WTC11 (cell line): ENCODE measurements at regions not wholly inside any gene's neighbourhood (a gene's known extent, or its start where the extent isn't known, plus 50 kb on each side); places are given as distances from the start of the nearest gene placed in this dataset.

Experiments used
- ATAC-seq: fragments of 200-7000 bp; cut with Tn5 transposase; 2 replicates; pipeline ENCODE4 v1.10.0; 2021; ENCODE audit warnings: mild to moderate bottlenecking, moderate library complexity
- CTCF ChIA-PET: fragments of 300-600 bp; sonication (Branson Sonifier 250); formaldehyde crosslinking; loops from one replicate; lab custom pipeline; 2021; ENCODE audit warnings: antibody characterized with exemption; lab: Charles Lee
- POLR2A ChIA-PET: fragments of 350-600 bp; sonication (Branson Sonifier 250); formaldehyde crosslinking; loops from one replicate; lab custom pipeline; 2021; ENCODE audit warnings: antibody characterized with exemption; lab: Charles Lee
- DNase-seq: peaks from one replicate; pipeline ENCODE4 v3.0.0; 2021; ENCODE audit warnings: low spot score
- H3K27ac Mint-ChIP-seq: 2 replicates; pipeline ENCODE4 v1.8.0; 2021; ENCODE audit warnings: mixed read lengths
- H3K27me3 Mint-ChIP-seq: 2 replicates; pipeline ENCODE4 v1.8.0; 2021; ENCODE audit warnings: low read depth, mild to moderate bottlenecking, moderate library complexity, mixed read lengths
- H3K36me3 Mint-ChIP-seq: 2 replicates; pipeline ENCODE4 v1.8.0; 2021; ENCODE audit warnings: mixed read lengths
- H3K4me1 Mint-ChIP-seq: 2 replicates; pipeline ENCODE4 v1.8.0; 2022; ENCODE audit warnings: mixed read lengths
- H3K4me3 Mint-ChIP-seq: 2 replicates; pipeline ENCODE4 v1.8.0; 2021; ENCODE audit warnings: mild to moderate bottlenecking, moderate library complexity, mixed read lengths
- H3K9me3 Mint-ChIP-seq: 2 replicates; pipeline ENCODE4 v1.8.0; 2021; ENCODE audit warnings: mixed read lengths
- ATF3 ChIP-seq: sonication (generic); formaldehyde crosslinking; conservative IDR thresholded peaks from 2 replicates; pipeline ENCODE4 v1.8.1; 2022; ENCODE audit warnings: mild to moderate bottlenecking, missing genetic modification reagents
- CREB1 ChIP-seq: sonication (generic); formaldehyde crosslinking; IDR thresholded peaks from 2 replicates; pipeline ENCODE4 v1.8.0; 2023; ENCODE audit warnings: mild to moderate bottlenecking, missing genetic modification reagents
- E2F5 ChIP-seq: sonication (generic); formaldehyde crosslinking; IDR thresholded peaks from 2 replicates; pipeline ENCODE4 v1.8.1; 2022; ENCODE audit warnings: mild to moderate bottlenecking, moderate library complexity, missing genetic modification reagents
- ELF4 ChIP-seq: sonication (generic); formaldehyde crosslinking; IDR thresholded peaks from 2 replicates; pipeline ENCODE4 v1.8.1; 2022; ENCODE audit warnings: low read depth, mild to moderate bottlenecking, moderate library complexity, missing genetic modification reagents
- ESRRA ChIP-seq: sonication (generic); formaldehyde crosslinking; IDR thresholded peaks from 2 replicates; pipeline ENCODE4 v1.8.1; 2022; ENCODE audit warnings: mild to moderate bottlenecking, missing genetic modification reagents, borderline replicate concordance
- JAZF1 ChIP-seq: fragments of 250-450 bp; sonication (Bioruptor Pico); IDR thresholded peaks from 2 replicates; pipeline ENCODE4 v1.9.0; 2021; ENCODE audit warnings: moderate library complexity, mild to moderate bottlenecking, inconsistent platforms
- KAT7 ChIP-seq: sonication (generic); formaldehyde crosslinking; IDR thresholded peaks from 2 replicates; pipeline ENCODE4 v1.8.1; 2023; ENCODE audit warnings: missing genetic modification reagents, mild to moderate bottlenecking, borderline replicate concordance
- NFATC4 ChIP-seq: fragments of 250-450 bp; sonication (Bioruptor Pico); IDR thresholded peaks from 2 replicates; pipeline ENCODE4 v1.9.0; 2021; ENCODE audit warnings: mild to moderate bottlenecking
- NFE2L1 ChIP-seq: sonication (generic); formaldehyde crosslinking; IDR thresholded peaks from 2 replicates; pipeline ENCODE4 v1.8.1; 2023; ENCODE audit warnings: missing genetic modification reagents
- NFYB ChIP-seq: sonication (generic); formaldehyde crosslinking; conservative IDR thresholded peaks from 2 replicates; pipeline ENCODE4 v1.8.0; 2022; ENCODE audit warnings: low read depth, missing genetic modification reagents
- SMAD3 ChIP-seq: sonication (generic); formaldehyde crosslinking; IDR thresholded peaks from 2 replicates; pipeline ENCODE4 v1.8.0; 2022; ENCODE audit warnings: missing genetic modification reagents, mild to moderate bottlenecking, borderline replicate concordance
- SOX15 ChIP-seq: fragments of 250-450 bp; sonication (Bioruptor Pico); IDR thresholded peaks from 2 replicates; pipeline ENCODE4 v1.9.0; 2021; ENCODE audit warnings: mild to moderate bottlenecking
- TCF7 ChIP-seq: sonication (generic); formaldehyde crosslinking; IDR thresholded peaks from 2 replicates; pipeline ENCODE4 v1.8.0; 2022; ENCODE audit warnings: mild to moderate bottlenecking, low read depth, missing genetic modification reagents, moderate library complexity
- ZNF138 ChIP-seq: sonication (generic); formaldehyde crosslinking; conservative IDR thresholded peaks from 2 replicates; pipeline ENCODE4 v1.8.1; 2022; ENCODE audit warnings: mild to moderate bottlenecking, moderate library complexity, missing genetic modification reagents
- ZNF219 ChIP-seq: sonication (generic); formaldehyde crosslinking; IDR thresholded peaks from 2 replicates; pipeline ENCODE4 v1.8.0; 2023; ENCODE audit warnings: missing genetic modification reagents, mild to moderate bottlenecking, borderline replicate concordance
- ZNF263 ChIP-seq: sonication (generic); formaldehyde crosslinking; IDR thresholded peaks from 2 replicates; pipeline ENCODE4 v1.8.1; 2022; ENCODE audit warnings: low read depth, mild to moderate bottlenecking, moderate library complexity, missing genetic modification reagents
- ZNF317 ChIP-seq: sonication (generic); formaldehyde crosslinking; IDR thresholded peaks from 2 replicates; pipeline ENCODE4 v1.8.1; 2023; ENCODE audit warnings: low read depth, mild to moderate bottlenecking, moderate library complexity, missing genetic modification reagents, borderline replicate concordance
- TF ChIP-seq, protein P1 (sequence below): fragments of 200-600 bp; IDR thresholded peaks from 2 replicates; pipeline ENCODE4 v1.8.0; 2022; ENCODE audit warnings: antibody characterized with exemption
- TF ChIP-seq, protein P2 (sequence below): fragments of 250-450 bp; sonication (Bioruptor Pico); conservative IDR thresholded peaks from 2 replicates; pipeline ENCODE4 v1.9.0; 2021; ENCODE audit warnings: mild to moderate bottlenecking
- TF ChIP-seq, protein P3 (sequence below): sonication (generic); formaldehyde crosslinking; IDR thresholded peaks from 2 replicates; pipeline ENCODE4 v1.8.1; 2022; ENCODE audit warnings: mild to moderate bottlenecking, missing genetic modification reagents, moderate library complexity, borderline replicate concordance
- TF ChIP-seq, protein P4 (sequence below): sonication (generic); formaldehyde crosslinking; IDR thresholded peaks from 2 replicates; pipeline ENCODE4 v1.8.0; 2022; ENCODE audit warnings: missing genetic modification reagents

DNA sequence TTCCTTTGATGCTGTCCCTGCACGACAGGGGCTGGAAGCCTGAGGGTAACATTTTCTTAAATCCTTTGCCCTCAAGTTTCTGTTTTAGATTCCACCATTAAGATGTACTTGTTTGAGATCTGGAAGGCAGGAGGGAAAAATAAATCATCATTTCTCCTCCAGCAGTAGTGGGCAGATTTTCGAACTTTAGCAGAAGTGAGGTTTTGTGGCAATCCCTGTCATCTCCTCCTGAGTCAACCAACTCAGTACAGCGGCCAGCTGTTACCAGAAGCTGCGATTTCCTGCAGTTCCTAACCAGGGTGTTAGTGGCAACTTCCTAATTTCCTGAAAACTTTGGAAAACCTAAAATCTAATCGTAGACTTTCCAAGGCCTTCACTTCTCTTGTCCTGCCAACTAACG lies 517.2 kb upstream of the ACVR2A start:
- CTCF ChIA-PET = no interaction called here
- ATAC-seq = no peak
- TF ChIP-seq KAT7 (no peak), E2F5 (CRISPR knock-in tag) (no peak), ELF4 (CRISPR knock-in tag) (no peak), SOX15 (CRISPR knock-in tag) (no peak)
- TF ChIP-seq, all 79 proteins: peak for 0
- Mint-ChIP-seq H3K4me1 (0 out of 2 replicates have a peak, but pooled peaks cover 2% of the 10 kb centered on the region), H3K27me3 (no peaks in the 10 kb centered on the region), H3K27ac (no peak overlapping the region), H3K4me3 (no peak overlapping the region), H3K36me3 (no peaks in the 10 kb centered on the region), H3K9me3 (no peaks in the 10 kb centered on the region)
- POLR2A ChIA-PET = no interaction called here
- no peak for DNase-seq

DNA sequence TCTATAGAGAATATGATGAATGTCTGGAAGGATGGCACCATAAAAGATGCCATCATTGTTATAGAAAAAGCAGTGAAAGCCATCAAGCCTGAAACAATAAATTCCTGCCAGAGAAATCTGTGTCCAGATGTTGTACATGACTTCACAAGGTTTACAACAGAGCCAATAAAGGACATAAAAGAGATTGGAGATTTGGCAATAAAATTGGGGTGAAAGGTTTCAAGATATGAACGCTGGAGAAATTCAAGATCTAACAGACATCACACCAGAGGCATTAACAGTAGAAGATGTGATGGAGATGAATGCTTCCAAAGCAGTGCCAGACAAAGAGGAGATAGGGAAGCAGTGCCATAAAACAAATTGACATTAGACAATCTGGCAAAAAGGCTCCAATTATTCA lies 518.8 kb upstream of the ACVR2A start:
- Mint-ChIP-seq H3K4me1 (no peaks in the 10 kb centered on the region), H3K27ac (no peak overlapping the region), H3K4me3 (no peak overlapping the region), H3K27me3 (no peaks in the 10 kb centered on the region), H3K36me3 (peaks cover 15% of the 10 kb centered on the region), H3K9me3 (peaks cover 16% of the 10 kb centered on the region)
- no peak for ATAC-seq
- TF ChIP-seq ZNF263 (CRISPR knock-in tag) (no peak), ATF3 (no peak), TCF7 (no peak), ZNF317 (no peak), NFE2L1 (CRISPR knock-in tag) (no peak), ZNF219 (CRISPR knock-in tag) (no peak), CREB1 (CRISPR knock-in tag) (no peak), ZNF138 (CRISPR knock-in tag) (no peak), ESRRA (CRISPR knock-in tag) (no peak), NFATC4 (CRISPR knock-in tag) (no peak), SMAD3 (CRISPR knock-in tag) (no peak), NFYB (no peak), JAZF1 (CRISPR knock-in tag) (no peak)
- TF ChIP-seq, protein P1, sequence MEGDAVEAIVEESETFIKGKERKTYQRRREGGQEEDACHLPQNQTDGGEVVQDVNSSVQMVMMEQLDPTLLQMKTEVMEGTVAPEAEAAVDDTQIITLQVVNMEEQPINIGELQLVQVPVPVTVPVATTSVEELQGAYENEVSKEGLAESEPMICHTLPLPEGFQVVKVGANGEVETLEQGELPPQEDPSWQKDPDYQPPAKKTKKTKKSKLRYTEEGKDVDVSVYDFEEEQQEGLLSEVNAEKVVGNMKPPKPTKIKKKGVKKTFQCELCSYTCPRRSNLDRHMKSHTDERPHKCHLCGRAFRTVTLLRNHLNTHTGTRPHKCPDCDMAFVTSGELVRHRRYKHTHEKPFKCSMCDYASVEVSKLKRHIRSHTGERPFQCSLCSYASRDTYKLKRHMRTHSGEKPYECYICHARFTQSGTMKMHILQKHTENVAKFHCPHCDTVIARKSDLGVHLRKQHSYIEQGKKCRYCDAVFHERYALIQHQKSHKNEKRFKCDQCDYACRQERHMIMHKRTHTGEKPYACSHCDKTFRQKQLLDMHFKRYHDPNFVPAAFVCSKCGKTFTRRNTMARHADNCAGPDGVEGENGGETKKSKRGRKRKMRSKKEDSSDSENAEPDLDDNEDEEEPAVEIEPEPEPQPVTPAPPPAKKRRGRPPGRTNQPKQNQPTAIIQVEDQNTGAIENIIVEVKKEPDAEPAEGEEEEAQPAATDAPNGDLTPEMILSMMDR = no peak
- TF ChIP-seq, protein P2, sequence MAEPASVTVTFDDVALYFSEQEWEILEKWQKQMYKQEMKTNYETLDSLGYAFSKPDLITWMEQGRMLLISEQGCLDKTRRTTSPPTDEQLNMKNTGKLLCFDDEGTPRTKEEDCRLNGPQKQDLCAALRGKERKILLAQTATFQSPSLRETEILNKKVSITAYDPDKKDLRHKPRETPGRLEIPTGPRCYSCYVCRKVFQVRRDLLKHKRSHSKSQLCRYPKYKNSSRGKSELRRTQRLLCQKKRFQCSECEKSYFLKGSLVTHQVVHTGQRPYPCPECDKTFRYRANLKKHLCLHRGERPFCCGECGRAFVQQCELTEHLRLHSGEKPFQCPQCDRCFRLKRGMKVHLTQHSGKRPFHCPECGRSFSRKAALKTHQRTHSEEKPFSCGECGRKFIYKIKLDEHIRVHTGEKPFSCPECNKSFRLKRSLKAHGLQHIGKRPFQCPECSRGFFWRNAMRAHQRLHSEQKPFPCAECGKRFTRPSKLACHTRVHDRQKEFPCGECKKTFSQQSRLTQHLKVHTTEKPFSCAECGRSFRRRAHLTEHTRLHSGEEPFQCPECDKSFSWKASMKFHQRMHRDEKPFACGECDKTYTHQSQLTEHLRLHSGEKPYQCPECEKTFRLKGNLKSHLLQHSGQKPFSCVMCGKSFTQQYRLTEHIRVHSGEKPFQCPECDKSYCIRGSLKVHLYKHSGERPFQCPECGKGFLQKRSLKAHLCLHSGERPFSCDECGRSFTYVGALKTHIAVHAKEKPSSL (CRISPR knock-in tag) = no peak
- TF ChIP-seq, protein P3, sequence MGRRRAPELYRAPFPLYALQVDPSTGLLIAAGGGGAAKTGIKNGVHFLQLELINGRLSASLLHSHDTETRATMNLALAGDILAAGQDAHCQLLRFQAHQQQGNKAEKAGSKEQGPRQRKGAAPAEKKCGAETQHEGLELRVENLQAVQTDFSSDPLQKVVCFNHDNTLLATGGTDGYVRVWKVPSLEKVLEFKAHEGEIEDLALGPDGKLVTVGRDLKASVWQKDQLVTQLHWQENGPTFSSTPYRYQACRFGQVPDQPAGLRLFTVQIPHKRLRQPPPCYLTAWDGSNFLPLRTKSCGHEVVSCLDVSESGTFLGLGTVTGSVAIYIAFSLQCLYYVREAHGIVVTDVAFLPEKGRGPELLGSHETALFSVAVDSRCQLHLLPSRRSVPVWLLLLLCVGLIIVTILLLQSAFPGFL = no peak
- TF ChIP-seq, protein P4, sequence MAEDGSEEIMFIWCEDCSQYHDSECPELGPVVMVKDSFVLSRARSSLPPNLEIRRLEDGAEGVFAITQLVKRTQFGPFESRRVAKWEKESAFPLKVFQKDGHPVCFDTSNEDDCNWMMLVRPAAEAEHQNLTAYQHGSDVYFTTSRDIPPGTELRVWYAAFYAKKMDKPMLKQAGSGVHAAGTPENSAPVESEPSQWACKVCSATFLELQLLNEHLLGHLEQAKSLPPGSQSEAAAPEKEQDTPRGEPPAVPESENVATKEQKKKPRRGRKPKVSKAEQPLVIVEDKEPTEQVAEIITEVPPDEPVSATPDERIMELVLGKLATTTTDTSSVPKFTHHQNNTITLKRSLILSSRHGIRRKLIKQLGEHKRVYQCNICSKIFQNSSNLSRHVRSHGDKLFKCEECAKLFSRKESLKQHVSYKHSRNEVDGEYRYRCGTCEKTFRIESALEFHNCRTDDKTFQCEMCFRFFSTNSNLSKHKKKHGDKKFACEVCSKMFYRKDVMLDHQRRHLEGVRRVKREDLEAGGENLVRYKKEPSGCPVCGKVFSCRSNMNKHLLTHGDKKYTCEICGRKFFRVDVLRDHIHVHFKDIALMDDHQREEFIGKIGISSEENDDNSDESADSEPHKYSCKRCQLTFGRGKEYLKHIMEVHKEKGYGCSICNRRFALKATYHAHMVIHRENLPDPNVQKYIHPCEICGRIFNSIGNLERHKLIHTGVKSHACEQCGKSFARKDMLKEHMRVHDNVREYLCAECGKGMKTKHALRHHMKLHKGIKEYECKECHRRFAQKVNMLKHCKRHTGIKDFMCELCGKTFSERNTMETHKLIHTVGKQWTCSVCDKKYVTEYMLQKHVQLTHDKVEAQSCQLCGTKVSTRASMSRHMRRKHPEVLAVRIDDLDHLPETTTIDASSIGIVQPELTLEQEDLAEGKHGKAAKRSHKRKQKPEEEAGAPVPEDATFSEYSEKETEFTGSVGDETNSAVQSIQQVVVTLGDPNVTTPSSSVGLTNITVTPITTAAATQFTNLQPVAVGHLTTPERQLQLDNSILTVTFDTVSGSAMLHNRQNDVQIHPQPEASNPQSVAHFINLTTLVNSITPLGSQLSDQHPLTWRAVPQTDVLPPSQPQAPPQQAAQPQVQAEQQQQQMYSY = no peak
- TF ChIP-seq, all 79 proteins: peak for 0
- ChIA-PET POLR2A (no interaction called here), CTCF (no interaction called here)
- DNase-seq = no peak
